Mucosa of descending colon (tissue), 3 donors: ENCODE measurements at regions not wholly inside any gene's neighbourhood (a gene's known extent, or its start where the extent isn't known, plus 50 kb on each side); places are given as distances from the start of the nearest gene placed in this dataset.
A peak's percentile ranks its signal among the peaks of the same experiment; 100 is the strongest.
"Not testable (repeated sequence)": the region's sequence is repeated elsewhere in the genome, so short reads cannot be mapped to it uniquely, and the experiment has no call there.

Source experiments
- ATAC-seq: fragments of 200-7000 bp; cut with Tn5 transposase; one replicate; pipeline ENCODE4 v1.9.1; 2020; ENCODE audit warnings: mild to moderate bottlenecking, moderate library complexity
- DNase-seq, 3 donors: peaks; one replicate each; pipeline ENCODE4 v3.0.0-alpha.2; 2020
- H3K36me3 ChIP-seq: fragments of 200-600 bp; one replicate; pipeline ENCODE4 v1.8.0; 2021; ENCODE audit warnings: low read depth, mild to moderate bottlenecking
- H3K4me1 ChIP-seq: fragments of 200-600 bp; one replicate; pipeline ENCODE4 v1.8.0; 2021; ENCODE audit warnings: low read depth, mild to moderate bottlenecking
- H3K4me3 ChIP-seq: fragments of 200-600 bp; one replicate; pipeline ENCODE4 v1.8.0; 2021; ENCODE audit warnings: mild to moderate bottlenecking
- H3K9me3 ChIP-seq: fragments of 200-600 bp; one replicate; pipeline ENCODE4 v1.8.0; 2021; ENCODE audit warnings: mild to moderate bottlenecking
- CTCF ChIP-seq: fragments of 200-600 bp; IDR thresholded peaks from one replicate; pipeline ENCODE4 v1.8.0; 2022; ENCODE audit warnings: antibody characterized with exemption, mild to moderate bottlenecking
- intact Hi-C, 2 donors: fragments of 100-400 bp; cut with DNase I in 1 of 2; cut with micrococcal nuclease in 1 of 2; formaldehyde crosslinking; loops; one replicate each; pipeline versions ENCODE4 v1.11.0 to v1.11.1; 2022; cut with DNase I, micrococcal nuclease
- donor health status: DM: no; HTN: no; CAD: no; lungs with moderate emphysema.
- donor health status: DM: no; HTN: no; CAD: no.
- donor health status: DM: no; HTN: yes; CAD: no.

- no peaks in the 10 kb centered on the region for H3K4me1 ChIP-seq
- no peak for TF ChIP-seq CTCF
- DNase-seq (no peak), ATAC-seq (no peak)
- H3K4me3 ChIP-seq, result no peak overlapping the region
- intact Hi-C loops, result no loop called here
- H3K36me3 ChIP-seq, result no peaks in the 10 kb centered on the region
- H3K9me3 ChIP-seq, result peaks cover 3% of the 10 kb centered on the region
Measured at GRCh38 chr10:6840201-6840691, 260.2 kb upstream of the PRKCQ start.

GRCh38 chr10:6838118-6838517 lies 258.0 kb upstream of the PRKCQ start:
- Histone ChIP-seq H3K36me3 (no peaks in the 10 kb centered on the region), H3K4me1 (no peaks in the 10 kb centered on the region), H3K9me3 (peaks cover 3% of the 10 kb centered on the region), H3K4me3 (no peak overlapping the region)
- DNase-seq (peak in 1 of 3 donors; percentile 3), ATAC-seq (no peak)
- intact Hi-C loops, result no loop called here
- TF ChIP-seq CTCF, result no peak

GRCh38 chr10:6833458-6834011 lies 253.5 kb upstream of the PRKCQ start:
- Histone ChIP-seq H3K36me3 (no peaks in the 10 kb centered on the region), H3K4me1 (no peaks in the 10 kb centered on the region), H3K4me3 (no peak overlapping the region), H3K9me3 (no peaks in the 10 kb centered on the region)
- ATAC-seq (no peak), DNase-seq (no peak)
- no peak for TF ChIP-seq CTCF
- intact Hi-C loops, result no loop called here

- H3K4me3 ChIP-seq, H3K36me3 ChIP-seq, intact Hi-C loops, H3K9me3 ChIP-seq, ATAC-seq, H3K4me1 ChIP-seq, DNase-seq: not testable (repeated sequence)
Measured at GRCh38 chr10:6830981-6831380, 250.9 kb upstream of the PRKCQ start.

GRCh38 chr10:6824793-6825192 lies 244.7 kb upstream of the PRKCQ start:
- H3K4me1 ChIP-seq, H3K4me3 ChIP-seq, intact Hi-C loops, H3K36me3 ChIP-seq, H3K9me3 ChIP-seq, DNase-seq, ATAC-seq: not testable (repeated sequence)

- no peaks in the 10 kb centered on the region for H3K4me1 ChIP-seq
- intact Hi-C loops, result no loop called here
- DNase-seq (no peak), ATAC-seq (no peak)
- TF ChIP-seq CTCF, result no peak
- H3K4me3 ChIP-seq, result no peak overlapping the region
- no peaks in the 10 kb centered on the region for H3K9me3 ChIP-seq
- no peaks in the 10 kb centered on the region for H3K36me3 ChIP-seq
Measured at GRCh38 chr10:6823770-6824169, 243.7 kb upstream of the PRKCQ start.

- H3K4me1 ChIP-seq, result no peaks in the 10 kb centered on the region
- no peak overlapping the region for H3K4me3 ChIP-seq
- intact Hi-C loops, result no loop called here
- H3K9me3 ChIP-seq, result no peaks in the 10 kb centered on the region
- no peak for TF ChIP-seq CTCF
- DNase-seq, result no peak
- no peaks in the 10 kb centered on the region for H3K36me3 ChIP-seq
- no peak for ATAC-seq
Measured at GRCh38 chr10:6819301-6819700, 239.2 kb upstream of the PRKCQ start.
